MCF 10A (cell line): ENCODE measurements at regions not wholly inside any gene's neighbourhood (a gene's known extent, or its start where the extent isn't known, plus 50 kb on each side); places are given as distances from the start of the nearest gene placed in this dataset.
A peak's percentile ranks its signal among the peaks of the same experiment; 100 is the strongest.

Experiments
- BruUV-seq: library from RNA; stranded (reverse); fragments of 400-500 nt; replicated peaks from 2 replicates; lab custom pipeline; 2021; lab: Mats Ljungman, UMichigan
- CTCF ChIA-PET: fragments of 300-600 bp; sonication (Branson Sonifier 250); formaldehyde crosslinking; extraction: SDS; loops from one replicate; lab custom pipeline; 2021; ENCODE audit warnings: antibody characterized with exemption, inconsistent platforms; lab: Yijun Ruan, JAX
- POLR2A ChIA-PET: fragments of 300-600, 350-650 bp; sonication (Branson Sonifier 250); formaldehyde crosslinking; extraction: SDS; loops from one replicate; lab custom pipeline; 2020; ENCODE audit warnings: antibody characterized with exemption, inconsistent platforms; lab: Yijun Ruan, JAX
- DNase-seq: peaks from one replicate; pipeline ENCODE4 v3.0.0-alpha.2; 2018; ENCODE audit not compliant: unreplicated experiment
- H3K27ac Mint-ChIP-seq: one replicate; pipeline ENCODE4 v1.8.0; 2022; ENCODE audit warnings: mild to moderate bottlenecking, low read depth, mixed read lengths; ENCODE audit not compliant: unreplicated experiment
- H3K27me3 Mint-ChIP-seq: one replicate; pipeline ENCODE4 v1.8.0; 2022; ENCODE audit warnings: mixed read lengths; ENCODE audit not compliant: insufficient read depth, unreplicated experiment
- H3K36me3 Mint-ChIP-seq: one replicate; pipeline ENCODE4 v1.8.0; 2022; ENCODE audit warnings: mild to moderate bottlenecking, moderate library complexity, mixed read lengths; ENCODE audit not compliant: insufficient read depth, unreplicated experiment
- H3K4me1 Mint-ChIP-seq: one replicate; pipeline ENCODE4 v1.8.0; 2022; ENCODE audit warnings: mixed read lengths; ENCODE audit not compliant: insufficient read depth, unreplicated experiment
- H3K4me3 Mint-ChIP-seq: one replicate; pipeline ENCODE4 v1.8.0; 2022; ENCODE audit warnings: mild to moderate bottlenecking, moderate library complexity, mixed read lengths; ENCODE audit not compliant: unreplicated experiment
- H3K9me3 Mint-ChIP-seq: one replicate; pipeline ENCODE4 v1.8.0; 2022; ENCODE audit warnings: mixed read lengths; ENCODE audit not compliant: unreplicated experiment
- intact Hi-C: fragments of 100-400 bp; cut with micrococcal nuclease; formaldehyde crosslinking; loops from 2 replicates; pipeline ENCODE4 v1.14.1; 2022
- TF ChIP-seq, protein P1 (sequence below): fragments of 200-600 bp; IDR thresholded peaks from one replicate; pipeline ENCODE4 v1.8.0; 2022; ENCODE audit warnings: antibody characterized with exemption, mild to moderate bottlenecking; ENCODE audit not compliant: unreplicated experiment

DNA sequence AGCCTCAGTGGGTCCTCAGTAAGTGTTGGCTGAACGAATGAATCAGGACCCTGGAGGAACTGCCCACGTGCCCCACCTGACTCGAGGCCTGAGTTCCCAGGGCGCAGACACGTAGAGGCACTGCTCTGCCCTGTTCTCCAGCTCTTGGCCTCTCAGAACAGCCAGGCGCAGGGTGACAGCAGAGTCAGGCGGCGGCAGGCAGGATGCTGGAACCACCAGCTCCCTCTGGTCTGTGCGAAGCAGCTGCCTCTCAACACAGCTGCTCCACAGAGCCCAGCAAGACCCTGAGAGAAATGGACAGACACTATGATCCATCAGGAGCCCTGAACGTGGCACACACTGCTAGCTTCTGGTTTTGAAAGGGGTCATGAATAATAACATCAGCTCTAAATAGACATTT is 53.1 kb upstream of the BCO1 start:
- peaks cover 6% of the 10 kb centered on the region for H3K36me3 Mint-ChIP-seq
- BruUV-seq = no TSS peak
- DNase-seq = no peak
- no peak overlapping the region for H3K27ac Mint-ChIP-seq
- TF ChIP-seq, protein P1, sequence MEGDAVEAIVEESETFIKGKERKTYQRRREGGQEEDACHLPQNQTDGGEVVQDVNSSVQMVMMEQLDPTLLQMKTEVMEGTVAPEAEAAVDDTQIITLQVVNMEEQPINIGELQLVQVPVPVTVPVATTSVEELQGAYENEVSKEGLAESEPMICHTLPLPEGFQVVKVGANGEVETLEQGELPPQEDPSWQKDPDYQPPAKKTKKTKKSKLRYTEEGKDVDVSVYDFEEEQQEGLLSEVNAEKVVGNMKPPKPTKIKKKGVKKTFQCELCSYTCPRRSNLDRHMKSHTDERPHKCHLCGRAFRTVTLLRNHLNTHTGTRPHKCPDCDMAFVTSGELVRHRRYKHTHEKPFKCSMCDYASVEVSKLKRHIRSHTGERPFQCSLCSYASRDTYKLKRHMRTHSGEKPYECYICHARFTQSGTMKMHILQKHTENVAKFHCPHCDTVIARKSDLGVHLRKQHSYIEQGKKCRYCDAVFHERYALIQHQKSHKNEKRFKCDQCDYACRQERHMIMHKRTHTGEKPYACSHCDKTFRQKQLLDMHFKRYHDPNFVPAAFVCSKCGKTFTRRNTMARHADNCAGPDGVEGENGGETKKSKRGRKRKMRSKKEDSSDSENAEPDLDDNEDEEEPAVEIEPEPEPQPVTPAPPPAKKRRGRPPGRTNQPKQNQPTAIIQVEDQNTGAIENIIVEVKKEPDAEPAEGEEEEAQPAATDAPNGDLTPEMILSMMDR = no peak
- peaks cover 11% of the 10 kb centered on the region for H3K4me1 Mint-ChIP-seq
- intact Hi-C loops = no loop called here
- no peak overlapping the region for H3K4me3 Mint-ChIP-seq
- no peaks in the 10 kb centered on the region for H3K27me3 Mint-ChIP-seq
- POLR2A ChIA-PET = interaction anchor here (0.5 to 1.0 kb wide), 2 partner anchors 129 to 191 kb away, joined by 3 to 5 read pairs; no protein-coding TSS in a partner anchor
- no peaks in the 10 kb centered on the region for H3K9me3 Mint-ChIP-seq
- CTCF ChIA-PET = interaction anchor here (1.7 kb wide), 1 partner anchor 19 kb away, joined by 8 read pairs; no protein-coding TSS in a partner anchor

- peaks cover 6% of the 10 kb centered on the region for H3K36me3 Mint-ChIP-seq
- POLR2A ChIA-PET = interaction anchor here (0.6 to 1.5 kb wide), 11 partner anchors 8 to 244 kb away, joined by 3 to 12 read pairs (median 3); partner anchors contain the start of genes BCO1 and C16orf46
- H3K27ac Mint-ChIP-seq = peak overlapping the region; percentile 93
- intact Hi-C loops = no loop called here
- DNase-seq = peak; percentile 98
- TF ChIP-seq, protein P1 = no peak
- TSS peak; percentile 89 for BruUV-seq
- H3K4me3 Mint-ChIP-seq = peak overlapping the region; percentile 55
- H3K9me3 Mint-ChIP-seq = no peaks in the 10 kb centered on the region
- CTCF ChIA-PET = interaction anchor here (0.6 to 0.9 kb wide), 6 partner anchors 12 to 554 kb away, joined by 3 to 4 read pairs (median 3); partner anchors contain the start of gene ATMIN
- H3K27me3 Mint-ChIP-seq = no peaks in the 10 kb centered on the region
- H3K4me1 Mint-ChIP-seq = peaks cover 13% of the 10 kb centered on the region
These were observed 57.3 kb upstream of the BCO1 start for GRCh38 chr16:81181013-81181720.

DNA sequence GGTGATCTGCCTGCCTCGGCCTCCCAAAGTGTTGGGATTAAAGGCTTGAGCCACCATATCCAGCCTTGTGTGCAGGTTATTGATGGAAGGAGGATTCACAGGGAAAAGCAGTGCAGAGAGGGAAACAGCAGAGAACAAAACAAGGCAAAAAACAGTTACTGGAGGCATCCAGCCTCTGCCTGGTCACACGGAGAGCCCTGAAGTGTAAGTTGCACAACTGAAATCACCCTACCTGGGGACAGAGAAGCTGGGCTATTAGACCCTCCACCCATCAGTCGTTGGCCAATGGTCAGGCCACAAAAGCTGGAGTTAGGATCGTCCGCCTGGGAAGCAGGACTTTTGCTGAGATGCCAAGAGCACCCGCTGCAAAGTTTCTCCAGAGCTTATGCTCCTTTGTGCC is 57.9 kb upstream of the BCO1 start:
- Mint-ChIP-seq H3K27me3 (no peaks in the 10 kb centered on the region), H3K4me1 (peaks cover 14% of the 10 kb centered on the region), H3K27ac (no peak overlapping the region), H3K9me3 (no peaks in the 10 kb centered on the region), H3K36me3 (peaks cover 6% of the 10 kb centered on the region), H3K4me3 (no peak overlapping the region)
- intact Hi-C loops = no loop called here
- TF ChIP-seq, protein P1 = no peak
- no TSS peak for BruUV-seq
- ChIA-PET POLR2A (interaction anchor here (0.6 to 1.5 kb wide), 11 partner anchors 9 to 244 kb away, joined by 3 to 12 read pairs (median 3); partner anchors contain the start of genes BCO1 and C16orf46), CTCF (interaction anchor here (0.6 to 0.9 kb wide), 3 partner anchors 80 to 555 kb away, joined by 3 to 4 read pairs (median 3); partner anchors contain the start of gene ATMIN)
- no peak for DNase-seq

DNA sequence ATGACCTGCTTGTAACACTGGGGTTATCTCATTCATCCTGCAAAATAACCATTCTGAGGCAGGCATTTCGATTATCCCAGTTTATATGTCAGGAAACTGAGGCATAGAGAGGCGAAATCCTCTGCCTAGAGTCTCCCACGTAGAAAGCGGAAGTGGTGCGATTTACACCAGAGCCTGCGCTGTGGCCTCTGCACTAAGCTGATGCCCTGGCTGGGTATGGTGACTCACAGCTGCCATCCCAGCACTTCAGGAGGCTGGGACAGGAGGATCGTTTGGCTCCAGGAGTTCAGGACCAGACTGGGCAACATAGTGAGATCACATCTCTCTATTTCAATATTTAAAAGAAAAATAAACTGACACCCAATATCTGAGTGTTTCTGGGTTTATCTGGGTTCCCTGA is 59.3 kb upstream of the BCO1 start:
- Mint-ChIP-seq H3K27ac (no peak overlapping the region), H3K4me3 (no peak overlapping the region), H3K36me3 (peaks cover 6% of the 10 kb centered on the region), H3K27me3 (no peaks in the 10 kb centered on the region), H3K4me1 (peaks cover 20% of the 10 kb centered on the region), H3K9me3 (no peaks in the 10 kb centered on the region)
- ChIA-PET CTCF (interaction anchor here (1.7 kb wide), 1 partner anchor 26 kb away, joined by 5 read pairs; no protein-coding TSS in a partner anchor), POLR2A (interaction anchor here (0.5 kb wide), 1 partner anchor 10 kb away, joined by 3 read pairs; no protein-coding TSS in a partner anchor)
- TF ChIP-seq, protein P1 = no peak
- no peak for DNase-seq
- BruUV-seq = no TSS peak
- intact Hi-C loops = no loop called here
